ENCODE measurements at regions not wholly inside any gene's neighbourhood (a gene's known extent, or its start where the extent isn't known, plus 50 kb on each side); places are given as distances from the start of the nearest gene placed in this dataset.

DNA sequence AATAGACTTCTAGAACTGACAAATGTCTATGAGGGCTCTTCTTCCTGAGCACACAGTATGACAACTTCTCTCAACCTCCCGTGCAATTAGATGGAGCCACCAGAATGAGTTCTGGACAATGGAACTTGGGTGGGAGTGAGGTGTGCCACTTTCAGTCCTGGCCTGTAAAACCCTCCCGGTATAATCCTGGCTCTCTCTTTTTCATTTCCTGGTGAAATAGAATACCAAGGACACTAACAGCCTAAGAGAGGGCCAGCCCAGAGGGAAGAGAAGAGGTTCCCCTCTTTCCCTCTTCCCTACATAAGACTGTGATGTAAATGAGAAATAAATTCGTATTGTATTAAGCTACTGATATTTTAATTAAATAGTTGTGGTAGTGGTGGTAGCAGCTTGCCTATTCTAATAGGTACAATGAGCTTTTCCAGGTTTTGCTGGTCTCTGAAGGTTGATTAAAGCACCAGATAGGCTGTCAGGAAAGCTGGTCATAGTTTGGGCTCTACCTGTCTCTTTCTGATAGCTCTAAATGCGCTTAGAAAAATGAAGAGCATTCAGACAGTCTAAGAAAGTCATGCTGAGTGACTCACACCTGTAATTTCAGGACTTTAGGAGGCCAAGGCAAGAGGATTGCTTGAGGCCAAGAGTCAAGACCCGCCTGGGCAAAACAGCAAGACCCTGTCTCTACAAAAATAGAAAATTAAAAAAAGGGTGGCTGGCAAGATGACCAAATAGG is 108.6 kb upstream of the ZNF644 start:
- H3K4me3 ChIP-seq (ENCODE audit: low read depth, low read length), result no peak overlapping the region
- H3K36me3 ChIP-seq (ENCODE audit: control insufficient read depth, insufficient read depth, low read length), result no peaks in the 10 kb centered on the region
- TF ChIP-seq, protein P1, sequence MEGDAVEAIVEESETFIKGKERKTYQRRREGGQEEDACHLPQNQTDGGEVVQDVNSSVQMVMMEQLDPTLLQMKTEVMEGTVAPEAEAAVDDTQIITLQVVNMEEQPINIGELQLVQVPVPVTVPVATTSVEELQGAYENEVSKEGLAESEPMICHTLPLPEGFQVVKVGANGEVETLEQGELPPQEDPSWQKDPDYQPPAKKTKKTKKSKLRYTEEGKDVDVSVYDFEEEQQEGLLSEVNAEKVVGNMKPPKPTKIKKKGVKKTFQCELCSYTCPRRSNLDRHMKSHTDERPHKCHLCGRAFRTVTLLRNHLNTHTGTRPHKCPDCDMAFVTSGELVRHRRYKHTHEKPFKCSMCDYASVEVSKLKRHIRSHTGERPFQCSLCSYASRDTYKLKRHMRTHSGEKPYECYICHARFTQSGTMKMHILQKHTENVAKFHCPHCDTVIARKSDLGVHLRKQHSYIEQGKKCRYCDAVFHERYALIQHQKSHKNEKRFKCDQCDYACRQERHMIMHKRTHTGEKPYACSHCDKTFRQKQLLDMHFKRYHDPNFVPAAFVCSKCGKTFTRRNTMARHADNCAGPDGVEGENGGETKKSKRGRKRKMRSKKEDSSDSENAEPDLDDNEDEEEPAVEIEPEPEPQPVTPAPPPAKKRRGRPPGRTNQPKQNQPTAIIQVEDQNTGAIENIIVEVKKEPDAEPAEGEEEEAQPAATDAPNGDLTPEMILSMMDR (IDR thresholded peaks at IDR 0.05; ENCODE audit: insufficient read depth, low read length, poor library complexity, severe bottlenecking), result no peak
- no peak for DNase-seq (ENCODE audit: low read depth)
- no peaks in the 10 kb centered on the region for H3K27me3 ChIP-seq (ENCODE audit: control insufficient read depth, insufficient read depth, low read length)

DNA sequence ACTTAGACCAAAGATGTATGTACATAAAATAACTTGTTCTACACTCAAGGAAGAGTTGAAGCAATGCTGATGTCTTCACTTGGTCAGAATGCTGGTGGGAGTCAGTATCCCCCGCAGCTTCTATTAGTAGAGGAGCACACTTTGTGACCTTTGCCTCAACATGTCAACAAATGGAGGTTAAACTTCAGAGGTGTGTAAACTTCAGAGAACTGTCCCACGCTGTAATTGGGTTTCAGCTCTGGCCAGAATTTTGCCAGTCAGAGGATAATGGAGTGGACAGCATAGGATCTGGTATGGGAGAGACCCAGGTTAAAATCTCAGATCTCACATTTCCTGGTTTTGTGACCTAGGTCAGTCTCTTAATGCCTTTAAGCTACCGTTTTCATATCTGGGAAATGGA is 107.6 kb upstream of the ZNF644 start:
- H3K36me3 ChIP-seq (ENCODE audit: control insufficient read depth, insufficient read depth, low read length), result no peaks in the 10 kb centered on the region
- no peaks in the 10 kb centered on the region for H3K27me3 ChIP-seq (ENCODE audit: control insufficient read depth, insufficient read depth, low read length)
- TF ChIP-seq, protein P1 (IDR thresholded peaks at IDR 0.05; ENCODE audit: insufficient read depth, low read length, poor library complexity, severe bottlenecking), result no peak
- no peak for DNase-seq (ENCODE audit: low read depth)
- no peak overlapping the region for H3K4me3 ChIP-seq (ENCODE audit: low read depth, low read length)

DNA sequence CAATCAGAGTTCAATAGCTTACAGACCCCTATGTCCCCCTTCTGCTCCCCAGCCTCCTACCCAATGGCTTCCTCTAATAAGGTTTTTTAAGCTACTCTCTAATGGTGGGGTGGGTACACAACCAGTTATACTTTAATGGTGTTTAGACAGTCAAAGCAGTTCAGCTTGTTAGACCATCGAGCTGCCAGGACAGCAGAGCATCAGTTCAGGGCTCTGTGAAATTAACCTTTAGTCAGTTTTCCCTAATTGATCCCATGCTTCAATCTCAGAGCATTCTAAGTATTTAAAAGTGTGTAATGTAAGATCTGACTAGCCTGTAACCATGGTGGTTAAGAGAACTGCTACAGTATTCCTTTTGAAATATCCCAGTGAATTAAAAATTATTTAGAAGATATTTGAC is 107.2 kb upstream of the ZNF644 start:
- Histone ChIP-seq H3K36me3 (ENCODE audit: control insufficient read depth, insufficient read depth, low read length) (no peaks in the 10 kb centered on the region), H3K4me3 (ENCODE audit: low read depth, low read length) (no peak overlapping the region), H3K27me3 (ENCODE audit: control insufficient read depth, insufficient read depth, low read length) (no peaks in the 10 kb centered on the region)
- no peak for DNase-seq (ENCODE audit: low read depth)
- TF ChIP-seq, protein P1 (IDR thresholded peaks at IDR 0.05; ENCODE audit: insufficient read depth, low read length, poor library complexity, severe bottlenecking), result no peak

DNA sequence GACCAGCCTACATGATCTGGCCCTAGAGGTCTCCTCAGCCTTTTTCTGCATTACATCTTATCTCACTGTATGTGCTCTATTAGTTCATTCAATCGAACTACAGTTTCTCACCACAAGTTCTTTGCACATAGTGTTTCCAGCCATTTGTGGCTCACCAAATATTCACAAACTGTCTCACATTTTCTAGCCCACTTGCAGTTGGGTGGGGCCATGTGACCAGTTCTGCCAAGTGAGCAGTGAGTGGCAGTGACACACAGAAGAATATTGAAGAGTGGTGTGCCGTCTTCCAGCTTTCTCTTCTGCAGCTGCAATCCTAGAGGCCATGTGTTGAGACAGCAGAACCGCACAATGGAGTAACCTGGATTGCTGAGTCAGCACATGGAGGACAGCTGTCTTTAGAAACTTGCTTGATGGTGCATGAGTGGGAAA is 103.2 kb upstream of the ZNF644 start:
- DNase-seq (ENCODE audit: low read depth), result no peak

DNA sequence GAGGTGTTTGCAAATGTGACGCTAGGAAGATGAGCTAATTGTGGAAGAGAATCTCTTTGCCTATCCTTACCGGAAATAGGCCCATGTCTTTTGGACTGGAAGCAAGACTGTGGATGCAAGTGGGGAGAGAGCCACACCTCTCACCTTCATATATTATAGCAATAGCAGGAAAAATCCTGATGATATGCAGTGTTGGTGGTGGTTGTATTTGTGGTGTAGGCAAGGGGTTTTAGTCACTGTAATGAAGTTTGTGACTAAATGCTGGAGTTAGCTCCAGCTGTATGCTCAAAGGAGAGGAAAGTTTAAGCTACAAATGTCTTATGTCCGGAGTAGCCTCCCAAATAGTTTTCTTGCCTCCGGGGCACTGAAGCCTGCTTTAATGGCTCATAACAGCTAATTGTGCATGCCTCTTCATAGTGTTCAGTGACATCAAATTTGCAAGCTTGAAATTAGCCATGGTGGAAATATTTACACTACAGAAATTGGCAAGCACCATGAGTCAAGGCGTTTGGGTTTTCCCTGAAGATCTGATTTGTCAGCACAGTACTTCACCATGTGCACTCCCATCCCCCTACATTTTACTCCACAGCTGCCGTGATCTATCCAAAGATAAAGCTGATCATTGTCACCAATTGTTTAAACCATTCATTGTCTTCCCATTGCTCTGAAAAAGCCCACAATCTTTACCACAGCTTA is 102.6 kb upstream of the ZNF644 start:
- Histone ChIP-seq H3K27me3 (ENCODE audit: control insufficient read depth, insufficient read depth, low read length) (no peaks in the 10 kb centered on the region), H3K36me3 (ENCODE audit: control insufficient read depth, insufficient read depth, low read length) (no peaks in the 10 kb centered on the region)
- TF ChIP-seq, protein P1 (IDR thresholded peaks at IDR 0.05; ENCODE audit: insufficient read depth, low read length, poor library complexity, severe bottlenecking), result no peak

More for the DNA sequence above, 103.2 kb upstream of the ZNF644 start:
- Histone ChIP-seq H3K27me3 (ENCODE audit: control insufficient read depth, insufficient read depth, low read length) (no peaks in the 10 kb centered on the region), H3K36me3 (ENCODE audit: control insufficient read depth, insufficient read depth, low read length) (no peaks in the 10 kb centered on the region), H3K4me3 (ENCODE audit: low read depth, low read length) (no peak overlapping the region)
- TF ChIP-seq, protein P1 (IDR thresholded peaks at IDR 0.05; ENCODE audit: insufficient read depth, low read length, poor library complexity, severe bottlenecking), result no peak

More for the DNA sequence above, 102.6 kb upstream of the ZNF644 start:
- DNase-seq (ENCODE audit: low read depth), result no peak
- no peak overlapping the region for H3K4me3 ChIP-seq (ENCODE audit: low read depth, low read length)

Measured in kidney epithelial cell (primary cell).